Gastroesophageal sphincter (tissue), 3 donors: ENCODE measurements at regions not wholly inside any gene's neighbourhood (a gene's known extent, or its start where the extent isn't known, plus 50 kb on each side); places are given as distances from the start of the nearest gene placed in this dataset.

Source experiments
- CTCF ChIP-seq, 4 experiments: fragments of 200-600 bp in 2 of 4; fragments of 450-650 bp in 2 of 4; sonication (generic) in 1 of 4; IDR thresholded peaks; one replicate each; pipeline ENCODE4 v1.5.1; 2017 to 2019; ENCODE audit warnings: antibody characterized with exemption in 4 of 4, mild to moderate bottlenecking in 2 of 4, moderate library complexity in 2 of 4
- EP300 ChIP-seq: sonication (generic); formaldehyde crosslinking; IDR thresholded peaks from one replicate; pipeline ENCODE4 v1.6.1; 2017; ENCODE audit warnings: antibody characterized with exemption, mild to moderate bottlenecking

DNA sequence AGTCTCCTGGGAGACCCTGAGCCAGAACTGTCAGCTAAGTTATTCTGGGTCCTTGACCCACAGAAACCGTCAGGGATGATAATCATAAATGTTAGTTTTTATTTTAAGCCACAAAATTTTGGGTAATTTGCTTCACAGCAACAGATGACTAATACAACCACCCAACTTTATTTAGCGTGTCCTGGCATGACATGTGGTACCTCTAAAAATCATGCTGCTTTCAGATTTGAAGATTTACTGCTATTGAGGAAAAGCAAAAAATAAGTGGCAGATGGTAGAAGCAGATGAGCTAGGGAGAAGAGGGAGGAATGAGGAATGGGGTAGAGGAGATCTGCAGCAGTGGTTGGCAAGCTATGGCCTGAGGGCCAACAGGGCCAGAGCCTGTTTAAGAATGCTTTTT, 90.4 kb downstream of the TMEM100 start:
- TF ChIP-seq CTCF (IDR thresholded peaks at IDR 0.05) (no peak), EP300 (no peak)
